A204.1 (cell line): ENCODE measurements at regions not wholly inside any gene's neighbourhood (a gene's known extent, or its start where the extent isn't known, plus 50 kb on each side); places are given as distances from the start of the nearest gene placed in this dataset.
"Not testable (repeated sequence)": the region's sequence is repeated elsewhere in the genome, so short reads cannot be mapped to it uniquely, and the experiment has no call there.

ENCODE experiments used
- FAIRE-seq: peaks from 2 replicates; lab custom pipeline; 2012; peaks lifted over from hg19 to GRCh38; lab: Jason Lieb, UNC

GRCh38 chr2:87414331-87414730, 333.6 kb upstream of the PLGLB2 start:
- FAIRE-seq: not testable (repeated sequence)

DNA sequence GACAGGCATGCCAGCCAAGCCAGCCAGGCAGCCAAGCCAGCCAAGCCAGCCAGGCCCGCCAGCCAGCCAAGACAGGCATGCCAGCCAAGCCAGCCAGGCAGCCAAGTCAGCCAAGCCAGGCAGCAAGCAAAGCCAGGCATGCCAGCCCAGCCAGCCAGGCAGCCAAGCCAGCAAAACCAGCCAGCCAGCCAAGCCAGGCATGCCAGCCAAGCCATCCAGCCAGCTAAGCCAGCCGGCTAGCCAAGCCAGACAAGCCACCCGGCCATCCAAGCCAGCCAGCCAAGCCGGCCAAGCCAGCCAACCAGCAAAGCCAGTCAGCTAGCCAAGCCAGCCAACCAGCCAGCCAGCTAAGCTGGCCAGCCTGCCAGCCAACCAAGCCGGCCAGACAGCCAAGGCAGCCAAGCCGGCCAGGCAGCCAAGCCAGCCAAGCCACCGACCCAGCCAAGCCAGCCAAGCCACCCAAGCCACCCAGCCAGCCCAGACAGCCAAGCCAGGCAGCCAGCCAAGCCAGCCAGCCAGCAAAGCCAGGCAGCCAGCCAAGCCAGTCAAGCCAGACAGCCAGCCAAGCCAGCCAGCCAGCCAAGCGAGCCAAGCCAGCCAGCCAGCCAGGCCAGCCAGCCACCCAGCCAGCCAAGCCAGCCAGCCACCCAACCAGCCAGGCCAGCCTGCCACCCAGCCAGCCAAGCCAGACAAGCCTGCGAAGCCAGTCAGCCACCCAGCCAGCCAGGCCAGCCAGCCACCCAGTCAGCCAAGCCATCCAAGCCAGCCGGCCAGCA, 332.9 kb upstream of the PLGLB2 start:
- FAIRE-seq: not testable (repeated sequence)

- FAIRE-seq: not testable (repeated sequence)
Measured at GRCh38 chr2:87415586-87416265, 332.2 kb upstream of the PLGLB2 start.

DNA sequence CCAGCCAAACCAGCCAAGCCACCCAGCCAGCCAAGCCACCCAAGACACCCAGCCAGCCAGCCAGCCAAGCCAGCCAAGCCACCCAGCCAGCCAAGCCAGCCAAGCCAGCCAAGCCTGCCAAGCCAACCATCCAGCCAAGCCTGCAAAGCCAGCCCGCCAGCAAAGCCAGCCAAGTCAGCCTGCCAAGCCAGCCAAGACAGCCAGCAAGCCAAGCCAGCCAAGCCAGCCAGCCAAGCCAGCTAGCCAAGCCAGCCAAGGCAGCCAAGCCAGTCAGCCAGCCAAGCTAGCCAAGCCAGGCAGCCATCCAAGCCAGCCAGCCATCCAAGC, 331.7 kb upstream of the PLGLB2 start:
- FAIRE-seq: not testable (repeated sequence)

GRCh38 chr2:87417147-87417546, 330.7 kb upstream of the PLGLB2 start:
- not testable (repeated sequence) for FAIRE-seq

- FAIRE-seq: not testable (repeated sequence)
Measured at GRCh38 chr2:87417742-87418567, 329.9 kb upstream of the PLGLB2 start.

GRCh38 chr2:87418823-87419822, 328.8 kb upstream of the PLGLB2 start:
- FAIRE-seq: not testable (repeated sequence)

DNA sequence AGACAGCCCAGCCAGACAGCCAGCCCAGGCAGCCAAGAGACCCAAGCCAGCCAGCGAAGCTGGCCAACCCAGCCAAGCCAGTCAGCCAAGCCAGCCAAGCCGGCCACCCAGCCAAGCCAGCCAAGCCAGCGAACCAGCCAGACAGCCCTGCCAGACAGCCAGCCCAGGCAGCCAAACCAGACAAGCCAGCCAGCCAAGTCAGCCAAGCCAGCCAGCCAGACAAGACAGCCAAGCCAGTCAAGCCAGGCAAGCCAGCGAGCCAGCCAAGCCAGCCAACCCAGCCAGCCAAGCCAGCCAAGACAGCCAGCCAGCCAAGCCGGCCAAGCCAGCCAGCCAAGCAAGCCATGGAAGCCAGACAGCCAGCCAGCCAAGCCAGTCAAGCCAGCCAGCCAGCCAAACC, 327.9 kb upstream of the PLGLB2 start:
- not testable (repeated sequence) for FAIRE-seq

GRCh38 chr2:87420954-87421353, 326.9 kb upstream of the PLGLB2 start:
- FAIRE-seq: not testable (repeated sequence)

DNA sequence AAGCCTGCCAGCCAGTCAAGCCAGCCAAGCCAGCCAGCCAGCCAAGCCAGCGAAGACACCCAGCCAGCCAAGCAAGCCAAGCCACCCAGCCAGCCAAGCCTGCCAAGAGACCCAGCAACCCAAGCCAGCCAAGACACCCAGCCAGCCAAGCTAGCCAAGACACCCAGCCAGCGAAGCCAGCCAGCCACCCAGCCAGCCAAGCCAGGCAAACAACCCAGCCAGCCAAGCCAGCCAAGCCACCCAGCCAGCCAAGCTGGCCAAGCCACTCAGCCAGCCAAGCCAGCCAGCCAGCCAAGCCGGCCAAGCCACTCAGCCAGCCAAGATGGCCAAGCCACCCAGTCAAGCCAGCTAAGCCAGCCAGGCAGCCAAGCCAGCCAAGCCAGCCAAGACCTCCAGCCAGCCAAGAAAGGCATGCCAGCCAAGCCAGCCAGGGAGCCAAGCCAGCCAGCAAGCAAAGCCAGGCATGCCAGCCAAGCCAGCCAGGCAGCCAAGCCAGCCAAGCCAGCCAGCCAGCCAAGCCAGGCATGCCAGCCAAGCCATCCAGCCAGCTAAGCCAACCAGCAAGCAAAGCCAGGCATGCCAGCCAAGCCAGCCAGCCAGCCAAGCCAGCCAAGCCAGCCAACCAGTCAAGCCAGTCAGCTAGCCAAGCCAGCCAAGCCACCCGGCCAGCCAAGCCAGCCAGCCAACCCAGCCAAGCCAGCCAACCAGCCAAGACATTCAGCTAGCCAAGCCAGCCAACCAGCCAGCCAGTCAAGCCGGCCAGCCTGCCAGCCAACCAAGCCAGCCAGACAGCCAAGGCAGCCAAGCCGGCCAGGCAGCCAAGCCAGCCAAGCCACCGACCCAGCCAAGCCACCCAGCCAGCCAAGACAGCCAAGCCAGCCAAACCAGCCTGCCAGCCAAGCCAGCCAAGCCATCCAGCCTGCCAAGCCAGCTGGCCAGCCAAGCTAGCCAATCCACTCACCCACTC, 323.8 kb upstream of the PLGLB2 start:
- not testable (repeated sequence) for FAIRE-seq

DNA sequence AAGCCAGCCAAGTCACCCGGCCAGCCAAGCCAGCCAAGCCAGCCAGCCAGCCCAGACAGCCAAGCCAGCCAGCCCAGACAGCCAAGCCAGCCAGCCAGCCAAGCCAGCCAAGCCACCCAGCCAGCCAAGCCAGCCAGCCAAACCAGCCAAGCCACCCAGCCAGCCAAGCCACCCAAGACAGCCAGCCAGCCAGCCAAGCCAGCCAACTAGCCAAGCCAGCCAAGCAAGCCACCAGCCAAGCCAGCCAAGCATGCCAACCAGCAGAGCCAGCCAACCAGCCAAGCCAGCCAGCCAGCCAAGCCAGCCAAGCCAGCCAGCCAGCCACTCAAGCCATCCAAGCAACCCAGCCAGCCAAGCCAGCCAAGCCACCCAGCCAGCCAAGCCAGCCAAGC, 323.1 kb upstream of the PLGLB2 start:
- not testable (repeated sequence) for FAIRE-seq

DNA sequence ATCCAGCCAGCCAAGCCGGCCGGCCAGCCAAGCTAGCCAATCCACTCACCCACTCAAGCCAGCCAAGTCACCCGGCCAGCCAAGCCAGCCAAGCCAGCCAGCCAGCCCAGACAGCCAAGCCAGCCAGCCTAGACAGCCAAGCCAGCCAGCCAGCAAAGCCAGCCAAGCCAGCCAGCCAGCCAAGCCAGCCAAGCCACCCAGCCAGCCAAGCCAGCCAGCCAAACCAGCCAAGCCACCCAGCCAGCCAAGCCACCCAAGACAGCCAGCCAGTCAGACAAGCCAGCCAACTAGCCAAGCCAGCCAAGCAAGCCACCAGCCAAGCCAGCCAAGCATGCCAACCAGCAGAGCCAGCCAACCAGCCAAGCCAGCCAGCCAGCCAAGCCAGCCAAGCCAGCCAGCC, 322.7 kb upstream of the PLGLB2 start:
- not testable (repeated sequence) for FAIRE-seq

DNA sequence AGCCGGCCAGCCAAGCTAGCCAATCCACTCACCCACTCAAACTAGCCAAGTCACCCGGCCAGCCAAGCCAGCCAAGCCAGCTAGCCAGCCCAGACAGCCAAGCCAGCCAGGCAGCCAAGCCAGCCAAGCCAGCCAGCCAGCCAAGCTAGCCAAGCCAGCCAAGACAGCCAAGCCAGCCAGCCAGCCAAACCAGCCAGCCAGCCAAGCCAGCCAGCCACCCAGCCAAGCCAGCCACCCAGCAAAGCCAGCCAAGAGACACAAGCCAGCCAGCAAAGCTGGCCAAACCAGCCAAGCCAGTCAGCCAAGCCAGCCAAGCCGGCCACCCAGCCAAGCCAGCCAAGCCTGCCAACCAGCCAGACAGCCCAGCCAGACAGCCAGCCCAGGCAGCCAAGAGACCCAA, 322.2 kb upstream of the PLGLB2 start:
- FAIRE-seq: not testable (repeated sequence)

- FAIRE-seq: not testable (repeated sequence)
Measured at GRCh38 chr2:87428452-87429130, 319.3 kb upstream of the PLGLB2 start.

GRCh38 chr2:87429206-87429930, 318.5 kb upstream of the PLGLB2 start:
- not testable (repeated sequence) for FAIRE-seq

- not testable (repeated sequence) for FAIRE-seq
Measured at GRCh38 chr2:87429931-87430275, 318.0 kb upstream of the PLGLB2 start.

DNA sequence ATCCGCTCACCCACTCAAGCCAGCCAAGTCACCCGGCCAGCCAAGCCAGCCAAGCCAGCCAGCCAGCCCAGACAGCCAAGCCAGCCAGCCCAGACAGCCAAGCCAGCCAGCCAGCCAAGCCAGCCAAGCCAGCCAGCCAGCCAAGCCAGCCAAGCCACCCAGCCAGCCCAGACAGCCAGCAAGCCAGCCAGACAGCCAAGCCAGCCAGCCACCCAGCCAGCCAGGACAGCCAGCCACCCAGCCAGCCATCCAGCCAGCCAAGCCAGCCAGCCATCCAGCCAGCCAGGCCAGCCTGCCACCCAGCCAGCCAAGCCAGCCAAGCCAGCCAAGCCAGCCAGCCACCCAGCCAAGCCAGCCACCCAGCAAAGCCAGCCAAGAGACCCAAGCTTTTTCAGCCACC, 316.8 kb upstream of the PLGLB2 start:
- FAIRE-seq: not testable (repeated sequence)

GRCh38 chr2:87432711-87433453, 315.0 kb upstream of the PLGLB2 start:
- not testable (repeated sequence) for FAIRE-seq
